Neural cell (in vitro differentiated cells): ENCODE measurements at regions not wholly inside any gene's neighbourhood (a gene's known extent, or its start where the extent isn't known, plus 50 kb on each side); places are given as distances from the start of the nearest gene placed in this dataset.

Source experiments
- EZH2 ChIP-seq: fragments of 200-600, 300-800 bp; shearing (Covaris generic), sonication (generic); IDR thresholded peaks from 2 replicates; pipeline ENCODE4 v1.6.1; 2014; ENCODE audit warnings: antibody characterized with exemption, low read length, borderline replicate concordance, mild to moderate bottlenecking; ENCODE audit not compliant: insufficient read depth, poor library complexity, severe bottlenecking
- MXI1 ChIP-seq: fragments of 450-650 bp; conservative IDR thresholded peaks from 2 replicates; pipeline ENCODE4 v1.6.1; 2014; ENCODE audit warnings: antibody characterized with exemption, mild to moderate bottlenecking; ENCODE audit not compliant: poor library complexity, severe bottlenecking
- POLR2AphosphoS5 ChIP-seq: IDR thresholded peaks from 2 replicates; pipeline ENCODE4 v1.6.1; 2012
- RAD21 ChIP-seq: fragments of 450-650 bp; conservative IDR thresholded peaks from 2 replicates; pipeline ENCODE4 v1.6.1; 2014; ENCODE audit warnings: antibody characterized with exemption, mild to moderate bottlenecking, moderate library complexity
- REST ChIP-seq: IDR thresholded peaks from 2 replicates; pipeline ENCODE4 v1.6.1; 2012; ENCODE audit warnings: borderline replicate concordance
- SMC3 ChIP-seq: fragments of 450-650 bp; conservative IDR thresholded peaks from 2 replicates; pipeline ENCODE4 v1.6.1; 2014; ENCODE audit warnings: antibody characterized with exemption, mild to moderate bottlenecking, moderate library complexity; ENCODE audit not compliant: poor library complexity
- TAF1 ChIP-seq: IDR thresholded peaks from 2 replicates; pipeline ENCODE4 v1.6.1; 2012; ENCODE audit warnings: low read depth
- TF ChIP-seq, protein P1 (sequence below): fragments of 450-650 bp; IDR thresholded peaks from 2 replicates; pipeline ENCODE4 v1.5.1; 2014; ENCODE audit warnings: antibody characterized with exemption, mild to moderate bottlenecking, moderate library complexity; ENCODE audit not compliant: poor library complexity, severe bottlenecking

GRCh38 chr6:9878535-9878934 is 536.3 kb downstream of the TFAP2A start:
- no peak for TF ChIP-seq POLR2AphosphoS5
- no peak for TF ChIP-seq MXI1
- no peak for TF ChIP-seq TAF1
- TF ChIP-seq, protein P1, sequence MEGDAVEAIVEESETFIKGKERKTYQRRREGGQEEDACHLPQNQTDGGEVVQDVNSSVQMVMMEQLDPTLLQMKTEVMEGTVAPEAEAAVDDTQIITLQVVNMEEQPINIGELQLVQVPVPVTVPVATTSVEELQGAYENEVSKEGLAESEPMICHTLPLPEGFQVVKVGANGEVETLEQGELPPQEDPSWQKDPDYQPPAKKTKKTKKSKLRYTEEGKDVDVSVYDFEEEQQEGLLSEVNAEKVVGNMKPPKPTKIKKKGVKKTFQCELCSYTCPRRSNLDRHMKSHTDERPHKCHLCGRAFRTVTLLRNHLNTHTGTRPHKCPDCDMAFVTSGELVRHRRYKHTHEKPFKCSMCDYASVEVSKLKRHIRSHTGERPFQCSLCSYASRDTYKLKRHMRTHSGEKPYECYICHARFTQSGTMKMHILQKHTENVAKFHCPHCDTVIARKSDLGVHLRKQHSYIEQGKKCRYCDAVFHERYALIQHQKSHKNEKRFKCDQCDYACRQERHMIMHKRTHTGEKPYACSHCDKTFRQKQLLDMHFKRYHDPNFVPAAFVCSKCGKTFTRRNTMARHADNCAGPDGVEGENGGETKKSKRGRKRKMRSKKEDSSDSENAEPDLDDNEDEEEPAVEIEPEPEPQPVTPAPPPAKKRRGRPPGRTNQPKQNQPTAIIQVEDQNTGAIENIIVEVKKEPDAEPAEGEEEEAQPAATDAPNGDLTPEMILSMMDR = no peak
- TF ChIP-seq RAD21 = no peak
- TF ChIP-seq SMC3 = no peak
- no peak for TF ChIP-seq REST
- TF ChIP-seq EZH2 = no peak
